Stimulated activated CD8-positive, alpha-beta memory T cell treated with anti-CD3 and anti-CD28 coated beads, Interleukin-4, amount 100 ng/mL, for 48 hours (primary cell): ENCODE measurements at regions not wholly inside any gene's neighbourhood (a gene's known extent, or its start where the extent isn't known, plus 50 kb on each side); places are given as distances from the start of the nearest gene placed in this dataset.
A peak's percentile ranks its signal among the peaks of the same experiment; 100 is the strongest.

Experiments
- DNase-seq: peaks from one replicate; pipeline ENCODE4 v3.0.0-alpha.2; 2020

- peak; percentile 81 for DNase-seq
Observed at GRCh38 chr7:130971297-130971696, 237.3 kb upstream of the KLF14 start.

- DNase-seq: no peak
Observed at GRCh38 chr7:130972201-130972600, 238.2 kb upstream of the KLF14 start.

GRCh38 chr7:130973637-130974036 lies 239.6 kb upstream of the KLF14 start:
- no peak for DNase-seq

GRCh38 chr7:130974169-130974568 lies 240.2 kb upstream of the KLF14 start:
- no peak for DNase-seq

GRCh38 chr7:130974794-130975193 lies 240.8 kb upstream of the KLF14 start:
- DNase-seq: no peak

GRCh38 chr7:130975731-130976130 lies 241.7 kb upstream of the KLF14 start:
- DNase-seq: no peak

- DNase-seq: no peak
Observed at GRCh38 chr7:130982160-130982638, 248.2 kb upstream of the KLF14 start.

- no peak for DNase-seq
Observed at GRCh38 chr7:130982651-130983050, 248.6 kb upstream of the KLF14 start.

GRCh38 chr7:130985361-130985760 lies 251.4 kb upstream of the KLF14 start:
- DNase-seq: no peak

- DNase-seq: no peak
Observed at GRCh38 chr7:130986261-130986690, 252.3 kb upstream of the KLF14 start.

- DNase-seq: no peak
Observed at GRCh38 chr7:130987092-130987491, 253.1 kb upstream of the KLF14 start.

GRCh38 chr7:130988443-130988842 lies 254.4 kb upstream of the KLF14 start:
- DNase-seq: no peak

- DNase-seq: no peak
Observed at GRCh38 chr7:130989101-130989795, 255.2 kb upstream of the KLF14 start.

GRCh38 chr7:130990178-130990832 lies 256.3 kb upstream of the KLF14 start:
- DNase-seq: no peak

GRCh38 chr7:130993671-130994365 lies 259.8 kb upstream of the KLF14 start:
- no peak for DNase-seq

GRCh38 chr7:130994378-130995115 lies 260.5 kb upstream of the KLF14 start:
- no peak for DNase-seq

GRCh38 chr7:130995252-130996081 lies 261.5 kb upstream of the KLF14 start:
- DNase-seq: no peak

GRCh38 chr7:130996205-130996832 lies 262.3 kb upstream of the KLF14 start:
- no peak for DNase-seq

- DNase-seq: peak; percentile 68
Observed at GRCh38 chr7:130996833-130997231, 262.8 kb upstream of the KLF14 start.

GRCh38 chr7:130998993-130999602 lies 265.1 kb upstream of the KLF14 start:
- DNase-seq: no peak

GRCh38 chr7:130999926-131000325 lies 265.9 kb upstream of the KLF14 start:
- no peak for DNase-seq
